ENCODE measurements at regions not wholly inside any gene's neighbourhood (a gene's known extent, or its start where the extent isn't known, plus 50 kb on each side); places are given as distances from the start of the nearest gene placed in this dataset.

- no peaks in the 10 kb centered on the region for H3K9me3 ChIP-seq
- TF ChIP-seq CTCF (IDR thresholded peaks at IDR 0.05), result no peak
- no peak for TF ChIP-seq POLR2A (IDR thresholded peaks at IDR 0.05)
- H3K27me3 ChIP-seq, result no peaks in the 10 kb centered on the region
- H3K27ac ChIP-seq, result no peak overlapping the region
- no peaks in the 10 kb centered on the region for H3K36me3 ChIP-seq
- no peak overlapping the region for H3K4me3 ChIP-seq
- no peaks in the 10 kb centered on the region for H3K4me1 ChIP-seq
- no peak for DNase-seq
These were observed 293.6 kb upstream of the MTNR1B start for GRCh38 chr11:92675810-92676209.

DNA sequence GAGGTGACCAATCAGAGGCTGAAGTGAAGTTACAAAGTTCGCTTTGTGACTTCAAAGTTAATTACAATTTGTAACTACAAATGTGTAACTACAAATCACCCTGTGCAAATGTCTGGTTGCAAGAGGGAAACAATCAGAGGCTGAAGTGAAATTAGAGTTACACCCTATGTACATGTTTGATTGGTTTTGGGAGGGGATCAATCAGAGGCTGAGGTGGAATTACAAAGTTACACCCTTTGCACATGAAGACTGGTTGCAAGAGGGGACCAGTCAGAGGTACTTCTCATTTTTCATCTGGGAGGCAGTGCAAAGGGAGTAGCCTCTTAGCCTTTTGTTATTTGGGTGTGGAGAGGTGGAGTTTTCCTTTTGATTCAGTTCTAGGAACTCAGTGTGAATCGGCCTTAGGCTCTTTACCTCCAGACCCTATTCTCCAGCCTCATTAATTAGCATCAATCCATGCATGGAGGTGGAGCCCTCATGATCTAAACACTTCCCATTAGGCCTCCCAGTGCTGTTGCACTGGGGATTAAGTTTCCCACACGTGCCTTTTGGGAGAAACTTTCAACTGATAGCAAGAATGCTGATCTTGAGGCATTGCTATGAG, 291.3 kb upstream of the MTNR1B start:
- Histone ChIP-seq H3K4me3 (no peak overlapping the region), H3K9me3 (no peaks in the 10 kb centered on the region), H3K27ac (no peak overlapping the region), H3K27me3 (no peaks in the 10 kb centered on the region), H3K36me3 (no peaks in the 10 kb centered on the region), H3K4me1 (no peaks in the 10 kb centered on the region)
- TF ChIP-seq POLR2A (IDR thresholded peaks at IDR 0.05), result no peak
- no peak for TF ChIP-seq CTCF (IDR thresholded peaks at IDR 0.05)
- no peak for DNase-seq

DNA sequence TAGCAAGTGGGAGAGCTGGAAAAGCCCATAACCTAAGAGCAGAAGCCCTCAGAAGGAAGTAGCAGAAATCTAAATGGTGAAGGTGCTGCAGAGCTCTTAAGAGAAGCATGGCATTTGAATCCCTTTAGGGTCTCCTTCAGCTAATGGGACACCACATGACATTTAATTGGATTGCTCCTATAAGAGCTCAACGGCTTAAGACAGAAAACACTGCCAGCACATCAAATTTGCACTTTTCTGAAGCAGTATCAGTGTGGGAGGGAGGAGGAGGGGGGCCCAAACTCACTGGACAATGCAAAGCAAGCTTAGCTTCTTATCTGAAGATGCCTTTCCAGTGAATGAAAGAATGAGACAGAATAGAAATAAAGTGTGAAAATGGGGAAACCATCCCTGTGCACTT, 287.9 kb upstream of the MTNR1B start:
- H3K4me1 ChIP-seq, result no peaks in the 10 kb centered on the region
- H3K27me3 ChIP-seq, result no peaks in the 10 kb centered on the region
- no peaks in the 10 kb centered on the region for H3K36me3 ChIP-seq
- no peak overlapping the region for H3K27ac ChIP-seq
- DNase-seq, result no peak
- H3K9me3 ChIP-seq, result no peaks in the 10 kb centered on the region
- H3K4me3 ChIP-seq, result no peak overlapping the region
- TF ChIP-seq POLR2A (IDR thresholded peaks at IDR 0.05) (no peak), CTCF (IDR thresholded peaks at IDR 0.05) (no peak)

DNA sequence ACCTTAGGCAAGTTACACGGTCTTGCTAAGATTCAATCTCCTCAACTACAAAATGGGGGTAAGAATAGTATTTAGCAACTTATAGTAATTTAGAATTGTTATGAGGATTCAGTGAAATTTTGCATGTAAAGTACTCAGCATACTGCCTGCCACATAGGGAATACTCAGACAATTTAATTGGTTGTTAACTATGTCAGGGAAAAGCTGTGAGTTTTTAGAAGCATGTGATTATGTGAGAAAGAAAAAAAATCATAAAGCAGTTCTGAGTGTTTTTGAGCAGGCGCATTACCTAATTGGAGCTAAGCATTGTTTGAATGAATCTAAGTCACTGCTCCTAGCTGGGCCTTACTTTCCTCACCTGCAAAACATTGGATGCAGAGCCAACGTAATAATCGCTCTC, 287.3 kb upstream of the MTNR1B start:
- Histone ChIP-seq H3K27me3 (no peaks in the 10 kb centered on the region), H3K36me3 (no peaks in the 10 kb centered on the region), H3K4me3 (no peak overlapping the region), H3K9me3 (no peaks in the 10 kb centered on the region), H3K27ac (no peak overlapping the region), H3K4me1 (no peaks in the 10 kb centered on the region)
- TF ChIP-seq POLR2A (IDR thresholded peaks at IDR 0.05) (no peak), CTCF (IDR thresholded peaks at IDR 0.05) (no peak)
- DNase-seq, result no peak

DNA sequence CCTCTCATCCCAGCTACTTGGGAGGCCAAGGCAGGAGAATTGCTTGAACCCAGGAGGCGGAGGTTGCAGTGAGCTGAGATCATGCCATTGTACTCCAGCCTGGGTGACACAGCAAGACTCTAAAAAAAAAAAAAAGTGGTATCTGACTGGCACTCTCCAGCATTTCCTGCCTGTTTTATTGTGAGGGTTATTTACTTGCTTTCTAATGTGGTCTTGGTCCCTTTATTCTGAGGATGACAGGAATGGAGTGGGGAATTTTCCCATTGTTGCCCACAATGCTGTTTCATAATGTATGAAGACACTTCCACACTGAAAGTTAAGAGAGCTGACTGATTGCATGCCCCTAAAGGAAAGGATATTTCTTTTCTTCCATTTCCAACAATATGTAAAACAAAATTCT, 286.5 kb upstream of the MTNR1B start:
- DNase-seq, result no peak
- Histone ChIP-seq H3K27ac (no peak overlapping the region), H3K36me3 (no peaks in the 10 kb centered on the region), H3K4me1 (no peaks in the 10 kb centered on the region), H3K9me3 (no peaks in the 10 kb centered on the region), H3K4me3 (no peak overlapping the region), H3K27me3 (no peaks in the 10 kb centered on the region)
- TF ChIP-seq CTCF (IDR thresholded peaks at IDR 0.05) (no peak), POLR2A (IDR thresholded peaks at IDR 0.05) (no peak)

DNA sequence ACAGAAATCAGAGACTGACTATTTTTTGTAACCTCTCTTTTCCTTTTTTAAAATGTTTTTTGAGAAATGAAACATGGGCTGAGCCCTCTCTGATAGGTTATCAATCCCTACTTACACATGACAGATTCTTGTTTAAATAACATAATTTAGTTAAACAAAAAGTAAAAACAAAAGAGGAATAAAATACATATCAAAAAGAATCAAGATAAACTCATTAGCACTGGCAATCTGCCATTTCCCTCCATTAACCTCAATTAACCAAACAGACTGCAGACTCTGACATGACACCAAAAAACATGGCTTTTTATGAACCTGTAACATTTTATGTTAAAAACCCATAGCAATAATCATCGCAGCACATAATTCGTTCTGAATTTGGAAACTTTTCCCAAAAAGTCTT, 284.4 kb upstream of the MTNR1B start:
- Histone ChIP-seq H3K36me3 (no peaks in the 10 kb centered on the region), H3K4me3 (no peak overlapping the region), H3K9me3 (no peaks in the 10 kb centered on the region), H3K4me1 (no peaks in the 10 kb centered on the region), H3K27me3 (no peaks in the 10 kb centered on the region), H3K27ac (no peak overlapping the region)
- TF ChIP-seq CTCF (IDR thresholded peaks at IDR 0.05) (no peak), POLR2A (IDR thresholded peaks at IDR 0.05) (no peak)
- DNase-seq, result no peak

Data from Peyer's patch (tissue), 4 donors.